Smooth muscle cell of the brain vasculature (primary cell): ENCODE measurements at regions not wholly inside any gene's neighbourhood (a gene's known extent, or its start where the extent isn't known, plus 50 kb on each side); places are given as distances from the start of the nearest gene placed in this dataset.
"Not testable (repeated sequence)": the region's sequence is repeated elsewhere in the genome, so short reads cannot be mapped to it uniquely, and the experiment has no call there.

Source experiments
- DNase-seq: peaks from one replicate; pipeline ENCODE4 v3.0.0-alpha.2; 2012; ENCODE audit warnings: low read depth, low spot score

DNA sequence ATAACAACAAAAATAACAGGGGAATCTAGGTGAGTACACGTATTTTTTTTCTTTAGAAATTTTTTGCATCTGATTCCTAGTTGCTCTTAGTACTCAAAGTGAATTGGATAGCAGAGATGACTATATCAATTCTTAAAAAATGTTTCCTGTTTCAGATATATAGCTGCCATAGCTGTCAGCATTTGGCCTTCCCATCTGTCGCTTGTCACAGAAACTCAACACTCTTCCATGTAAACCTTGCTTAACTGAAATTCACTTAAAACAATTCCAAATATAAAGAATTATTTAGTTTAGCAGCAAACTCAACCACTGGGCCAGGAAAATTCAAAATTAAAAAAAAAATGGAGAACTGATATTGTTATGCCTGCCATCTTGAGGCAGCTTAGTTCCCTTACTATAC is 807.5 kb downstream of the IGSF11 start:
- no peak for DNase-seq

DNA sequence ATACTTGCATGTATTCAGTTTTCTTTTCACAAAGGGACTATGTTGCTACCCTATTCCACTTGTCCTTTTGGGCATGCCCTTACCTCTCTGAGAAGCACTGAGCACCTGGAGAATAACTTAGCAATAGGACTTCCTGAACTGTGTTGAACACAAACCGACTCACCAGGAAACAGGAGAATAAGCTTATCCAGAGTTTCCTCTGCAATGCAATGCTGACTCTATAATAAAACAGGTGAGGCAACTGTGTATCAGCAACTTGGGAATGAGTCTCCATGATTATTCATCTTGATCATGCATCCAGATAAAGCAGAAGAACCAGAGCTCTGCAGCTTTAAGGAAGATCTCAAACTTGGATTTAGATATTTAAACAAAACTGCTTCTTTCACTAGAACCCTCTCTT is 806.5 kb downstream of the IGSF11 start:
- DNase-seq, result no peak

GRCh38 chr3:118229196-118229595 is 805.5 kb downstream of the IGSF11 start:
- no peak for DNase-seq

- no peak for DNase-seq
Observed at GRCh38 chr3:118231578-118231977, 803.1 kb downstream of the IGSF11 start.

GRCh38 chr3:118239253-118239652 is 795.4 kb downstream of the IGSF11 start:
- DNase-seq, result no peak

GRCh38 chr3:118244761-118245160 is 789.9 kb downstream of the IGSF11 start:
- DNase-seq, result no peak

DNA sequence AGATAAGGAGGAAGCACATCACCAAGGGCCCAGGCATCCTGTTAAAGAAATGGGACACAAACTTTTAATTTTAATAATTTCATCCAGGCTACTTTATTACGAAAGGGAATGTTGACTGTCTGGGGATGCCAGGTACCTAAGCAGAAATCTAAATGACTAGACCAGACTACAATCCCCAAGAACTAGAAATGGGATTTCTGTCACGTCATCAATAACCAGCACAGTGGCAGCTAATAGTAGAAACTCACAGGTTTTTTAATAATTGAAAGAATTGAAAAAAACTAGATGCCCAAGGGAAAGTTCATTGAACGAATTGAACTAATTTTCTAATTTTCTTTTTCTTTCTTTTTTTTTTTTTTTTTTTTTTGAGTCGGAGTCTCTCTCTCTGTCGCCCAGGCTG is 789.3 kb downstream of the IGSF11 start:
- no peak for DNase-seq

- not testable (repeated sequence) for DNase-seq
Observed at GRCh38 chr3:118258850-118259249, 775.8 kb downstream of the IGSF11 start.

- no peak for DNase-seq
Observed at GRCh38 chr3:118262800-118263402, 771.7 kb downstream of the IGSF11 start.

- DNase-seq, result no peak
Observed at GRCh38 chr3:118267588-118267987, 767.1 kb downstream of the IGSF11 start.

GRCh38 chr3:118269537-118270125 is 765.0 kb downstream of the IGSF11 start:
- no peak for DNase-seq

DNA sequence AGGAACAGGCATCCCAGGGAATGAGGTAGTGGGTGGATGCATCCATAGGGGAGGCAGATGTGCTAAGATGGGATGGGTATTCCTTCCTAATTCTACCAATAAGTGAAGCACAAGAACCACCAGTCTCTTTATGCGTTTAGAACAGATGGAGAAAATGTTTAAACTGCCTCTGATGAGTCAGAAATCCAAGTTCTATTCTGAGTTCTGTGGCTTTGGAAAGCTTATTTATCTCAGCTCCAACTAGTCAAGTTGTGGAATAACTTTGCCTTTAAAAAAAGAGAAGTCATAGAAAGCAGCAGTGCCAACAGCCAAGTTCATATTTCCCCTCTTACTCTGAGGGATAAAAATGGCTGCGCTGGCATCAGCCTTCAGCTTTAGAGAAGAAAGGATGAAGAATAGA is 761.7 kb downstream of the IGSF11 start:
- no peak for DNase-seq

- no peak for DNase-seq
Observed at GRCh38 chr3:118277814-118278213, 756.8 kb downstream of the IGSF11 start.

DNA sequence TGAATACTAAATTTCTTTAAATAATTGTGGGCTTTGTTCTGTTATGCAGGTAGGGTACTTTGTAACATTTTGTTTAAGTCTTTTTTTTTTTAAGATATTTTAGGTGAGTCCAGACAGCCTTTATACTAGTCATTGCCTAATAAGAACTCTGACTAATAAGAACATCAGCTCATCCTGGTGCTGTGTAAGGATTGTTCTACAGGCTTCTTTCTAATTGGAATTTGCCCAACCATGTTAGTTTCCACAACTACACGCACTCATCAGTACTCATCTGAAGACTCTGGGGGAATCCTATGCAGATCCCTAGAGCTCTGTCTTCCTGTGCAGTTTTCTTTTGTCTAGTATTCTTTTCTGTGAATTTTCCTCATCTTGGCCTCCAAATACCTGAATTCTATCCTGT is 741.8 kb downstream of the IGSF11 start:
- DNase-seq, result no peak

GRCh38 chr3:118298133-118298532 is 736.5 kb downstream of the IGSF11 start:
- no peak for DNase-seq

- no peak for DNase-seq
Observed at GRCh38 chr3:118304557-118304956, 730.1 kb downstream of the IGSF11 start.

DNA sequence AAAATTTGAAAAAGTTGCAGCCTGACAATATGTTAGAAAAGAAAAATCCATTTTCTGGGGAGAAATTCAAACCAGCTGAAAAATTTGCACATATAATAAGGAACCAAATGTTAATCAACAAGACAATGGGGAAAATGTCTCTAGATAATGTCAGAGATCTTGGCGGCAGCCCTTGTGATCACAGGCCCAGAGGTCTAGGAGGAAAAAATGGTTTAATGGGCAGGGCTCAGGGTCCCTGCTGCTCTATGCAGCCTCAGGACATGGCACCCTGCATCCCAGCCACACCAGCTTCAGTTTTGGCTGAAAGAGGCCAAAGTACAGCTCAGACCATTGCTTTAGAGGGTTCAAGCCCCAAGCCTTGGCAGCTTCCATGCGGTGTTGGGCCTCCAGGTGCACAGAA is 701.9 kb downstream of the IGSF11 start:
- DNase-seq, result no peak

DNA sequence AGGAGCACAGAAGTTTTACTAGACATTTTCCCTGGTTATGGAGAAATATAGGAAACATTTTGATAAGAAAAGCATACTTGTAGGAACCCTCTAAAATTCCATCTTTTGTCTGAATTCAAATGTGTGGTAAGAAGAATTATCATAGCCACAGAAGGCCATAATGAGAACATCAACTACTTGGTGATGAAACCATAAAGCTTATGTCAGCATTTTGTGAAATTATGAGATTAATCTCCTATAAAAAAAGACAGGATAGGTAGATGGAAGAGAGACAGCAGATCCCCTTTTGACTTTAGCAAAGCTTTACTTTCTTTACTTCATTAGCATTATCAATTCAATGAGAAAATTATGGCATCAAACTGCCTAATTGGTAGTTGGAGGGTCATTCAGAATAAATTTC is 697.0 kb downstream of the IGSF11 start:
- DNase-seq, result no peak

- no peak for DNase-seq
Observed at GRCh38 chr3:118347396-118348168, 687.1 kb downstream of the IGSF11 start.

DNA sequence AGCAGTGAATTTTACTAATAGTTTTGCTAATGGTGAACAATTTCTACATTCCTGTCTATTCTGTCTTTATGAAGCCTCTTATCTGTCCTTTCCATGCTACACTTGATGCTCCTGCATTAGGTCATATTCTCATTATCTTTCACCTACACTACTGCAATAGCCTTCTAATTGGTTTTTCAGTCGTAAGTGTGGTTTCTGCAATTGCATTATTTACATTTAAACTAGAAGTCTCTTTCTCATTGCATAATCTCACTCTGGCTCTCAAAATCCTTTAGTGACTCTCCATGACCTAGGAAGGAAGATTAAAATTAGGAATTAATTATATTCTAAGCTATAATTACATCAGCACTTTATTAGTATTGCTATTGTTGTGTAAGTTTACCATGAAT is 686.5 kb downstream of the IGSF11 start:
- DNase-seq, result no peak

DNA sequence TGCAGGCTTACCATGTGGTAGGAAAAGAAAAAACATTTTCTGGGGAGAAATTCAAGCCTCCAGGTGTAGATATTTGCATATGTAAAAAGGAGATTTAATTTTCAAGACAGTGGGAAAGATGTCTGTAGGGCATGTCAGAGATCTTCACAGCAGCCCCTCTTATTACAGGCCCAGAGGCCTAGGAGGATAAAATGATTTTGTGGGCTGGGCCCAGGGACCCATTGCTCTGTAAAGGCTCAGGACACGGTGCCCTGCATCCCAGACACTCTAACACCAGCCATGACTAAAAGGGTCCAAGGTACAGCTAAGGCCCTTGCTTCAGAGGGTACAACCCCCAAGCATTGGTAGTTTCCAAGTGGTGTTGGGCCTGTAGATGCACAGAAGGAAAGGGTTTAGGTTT is 680.1 kb downstream of the IGSF11 start:
- DNase-seq, result no peak

- no peak for DNase-seq
Observed at GRCh38 chr3:118369892-118370491, 664.7 kb downstream of the IGSF11 start.

- no peak for DNase-seq
Observed at GRCh38 chr3:118380576-118380975, 654.1 kb downstream of the IGSF11 start.
